Urinary bladder (tissue), 3 donors: ENCODE measurements at regions not wholly inside any gene's neighbourhood (a gene's known extent, or its start where the extent isn't known, plus 50 kb on each side); places are given as distances from the start of the nearest gene placed in this dataset.

Experiments used
- DNase-seq: peaks from one replicate; pipeline ENCODE4 v3.0.0-alpha.2; 2015; ENCODE audit errors: extremely low spot score
- H3K27ac ChIP-seq: one replicate; pipeline ENCODE4 v1.5.1; 2013; ENCODE audit warnings: low read depth, mild to moderate bottlenecking, moderate library complexity
- H3K36me3 ChIP-seq: one replicate; pipeline ENCODE4 v1.6.1; 2013; ENCODE audit warnings: mild to moderate bottlenecking, moderate library complexity; ENCODE audit not compliant: insufficient read depth
- H3K4me1 ChIP-seq: one replicate; pipeline ENCODE4 v1.6.1; 2013; ENCODE audit warnings: mild to moderate bottlenecking, moderate library complexity; ENCODE audit not compliant: insufficient read depth
- H3K4me3 ChIP-seq: one replicate; pipeline ENCODE4 v1.5.1; 2013; ENCODE audit warnings: low read depth, low read length
- WGBS: extraction: QIAGEN DNeasy Blood & Tissue Kit; methylation state at CpG from one replicate; pipeline ENCODE4 v1.1.7; 2013; 5-methylcytosine and 5-hydroxymethylcytosine counted together
- donor health status: healthy with polysubstance abuse.
- donor health status: healthy.

GRCh38 chr7:126378642-126379041, 874.1 kb downstream of the GRM8 start:
- no peak for DNase-seq
- Histone ChIP-seq H3K27ac (no peak overlapping the region), H3K4me3 (no peak overlapping the region), H3K4me1 (no peaks in the 10 kb centered on the region), H3K36me3 (no peaks in the 10 kb centered on the region)
- WGBS = 64% methylated on average over 2 of the region's 2 CpGs

- WGBS = 82% methylated on average over 1 of the region's 1 CpG
- no peak overlapping the region for H3K4me3 ChIP-seq
- no peaks in the 10 kb centered on the region for H3K4me1 ChIP-seq
- DNase-seq = no peak
- no peaks in the 10 kb centered on the region for H3K36me3 ChIP-seq
- no peak overlapping the region for H3K27ac ChIP-seq
Observed at GRCh38 chr7:126370038-126370668, 882.6 kb downstream of the GRM8 start.

GRCh38 chr7:126362746-126363145, 890.0 kb downstream of the GRM8 start:
- Histone ChIP-seq H3K27ac (no peak overlapping the region), H3K4me1 (no peaks in the 10 kb centered on the region), H3K36me3 (no peaks in the 10 kb centered on the region), H3K4me3 (no peak overlapping the region)
- WGBS = 55% methylated on average over 1 of the region's 1 CpG
- no peak for DNase-seq

GRCh38 chr7:126361183-126361582, 891.6 kb downstream of the GRM8 start:
- Histone ChIP-seq H3K4me1 (no peaks in the 10 kb centered on the region), H3K27ac (no peak overlapping the region), H3K36me3 (no peaks in the 10 kb centered on the region), H3K4me3 (no peak overlapping the region)
- no peak for DNase-seq
- WGBS = 70% methylated on average over 3 of the region's 3 CpGs

- no peak overlapping the region for H3K27ac ChIP-seq
- H3K4me1 ChIP-seq = no peaks in the 10 kb centered on the region
- WGBS = 48% methylated on average over 4 of the region's 4 CpGs
- no peak for DNase-seq
- no peak overlapping the region for H3K4me3 ChIP-seq
- no peaks in the 10 kb centered on the region for H3K36me3 ChIP-seq
Observed at GRCh38 chr7:126339813-126340212, 912.9 kb downstream of the GRM8 start.

- WGBS = 75% methylated on average over 1 of the region's 1 CpG
- no peaks in the 10 kb centered on the region for H3K4me1 ChIP-seq
- H3K27ac ChIP-seq = no peak overlapping the region
- H3K36me3 ChIP-seq = no peaks in the 10 kb centered on the region
- H3K4me3 ChIP-seq = no peak overlapping the region
- DNase-seq = no peak
Observed at GRCh38 chr7:126305671-126306070, 947.1 kb downstream of the GRM8 start.

- no peak for DNase-seq
- no peak overlapping the region for H3K27ac ChIP-seq
- H3K36me3 ChIP-seq = no peaks in the 10 kb centered on the region
- H3K4me1 ChIP-seq = no peaks in the 10 kb centered on the region
- no peak overlapping the region for H3K4me3 ChIP-seq
- 84% methylated on average over 1 of the region's 1 CpG for WGBS
Observed at GRCh38 chr7:126303926-126304325, 948.8 kb downstream of the GRM8 start.

- WGBS = 75% methylated on average over 2 of the region's 2 CpGs
- Histone ChIP-seq H3K27ac (no peak overlapping the region), H3K4me1 (no peaks in the 10 kb centered on the region), H3K36me3 (no peaks in the 10 kb centered on the region), H3K4me3 (no peak overlapping the region)
- no peak for DNase-seq
Observed at GRCh38 chr7:126302639-126303038, 950.1 kb downstream of the GRM8 start.

GRCh38 chr7:126286317-126286716, 966.4 kb downstream of the GRM8 start:
- Histone ChIP-seq H3K4me3 (no peak overlapping the region), H3K4me1 (no peaks in the 10 kb centered on the region), H3K36me3 (no peaks in the 10 kb centered on the region), H3K27ac (no peak overlapping the region)
- 89% methylated on average over 2 of the region's 2 CpGs for WGBS
- DNase-seq = no peak

GRCh38 chr7:126236261-126236660, 1016.5 kb downstream of the GRM8 start:
- Histone ChIP-seq H3K4me3 (no peak overlapping the region), H3K27ac (no peak overlapping the region), H3K4me1 (no peaks in the 10 kb centered on the region), H3K36me3 (no peaks in the 10 kb centered on the region)
- DNase-seq = no peak
- 76% methylated on average over 5 of the region's 5 CpGs for WGBS

GRCh38 chr7:126228356-126229061, 1024.2 kb downstream of the GRM8 start:
- WGBS = 72% methylated on average over 4 of the region's 4 CpGs
- H3K4me3 ChIP-seq = no peak overlapping the region
- no peaks in the 10 kb centered on the region for H3K4me1 ChIP-seq
- DNase-seq = no peak
- no peaks in the 10 kb centered on the region for H3K36me3 ChIP-seq
- no peak overlapping the region for H3K27ac ChIP-seq

- WGBS = 64% methylated on average over 1 of the region's 1 CpG
- H3K4me1 ChIP-seq = no peaks in the 10 kb centered on the region
- no peak for DNase-seq
- no peaks in the 10 kb centered on the region for H3K36me3 ChIP-seq
- H3K27ac ChIP-seq = no peak overlapping the region
- H3K4me3 ChIP-seq = no peak overlapping the region
Observed at GRCh38 chr7:126227643-126228042, 1025.1 kb downstream of the GRM8 start.

GRCh38 chr7:126227055-126227454, 1025.7 kb downstream of the GRM8 start:
- Histone ChIP-seq H3K36me3 (no peaks in the 10 kb centered on the region), H3K4me1 (no peaks in the 10 kb centered on the region), H3K4me3 (no peak overlapping the region), H3K27ac (no peak overlapping the region)
- no peak for DNase-seq

GRCh38 chr7:126223729-126224128, 1029.0 kb downstream of the GRM8 start:
- Histone ChIP-seq H3K4me1 (no peaks in the 10 kb centered on the region), H3K27ac (no peak overlapping the region), H3K36me3 (no peaks in the 10 kb centered on the region), H3K4me3 (no peak overlapping the region)
- DNase-seq = no peak
- WGBS = 79% methylated on average over 3 of the region's 3 CpGs
